ENCODE measurements at regions not wholly inside any gene's neighbourhood (a gene's known extent, or its start where the extent isn't known, plus 50 kb on each side); places are given as distances from the start of the nearest gene placed in this dataset.

- Histone ChIP-seq H3K27ac (ENCODE audit: low read length) (no peak overlapping the region), H3K4me2 (ENCODE audit: insufficient read depth, low read length) (no peak overlapping the region), H3K4me1 (ENCODE audit: insufficient read depth, low read length) (peaks cover 12% of the 10 kb centered on the region), H3K9ac (ENCODE audit: low read depth, low read length) (no peak overlapping the region), H4K20me1 (ENCODE audit: insufficient read depth, low read length) (no peaks in the 10 kb centered on the region), H2AFZ (ENCODE audit: low read depth, low read length) (no peak overlapping the region), H3K36me3 (ENCODE audit: insufficient read depth, low read length) (no peaks in the 10 kb centered on the region), H3K9me3 (ENCODE audit: insufficient read depth, low read length, severe bottlenecking) (no peaks in the 10 kb centered on the region), H3K27me3 (ENCODE audit: insufficient read depth, low read length, poor library complexity) (no peaks in the 10 kb centered on the region), H3K79me2 (ENCODE audit: insufficient read depth, low read length) (no peaks in the 10 kb centered on the region), H3K4me3 (ENCODE audit: low read depth in 1 of 2, low read length in 2 of 2) (no peak overlapping the region)
- no peak for TF ChIP-seq EZH2 (IDR thresholded peaks at IDR 0.05; ENCODE audit: borderline replicate concordance, low read depth, low read length, severe bottlenecking)
- ATAC-seq (ENCODE audit: insufficient read depth, low read depth), result no peak
- DNase-seq, result no peak
These were observed 49.9 kb upstream of the CXCR4 start for GRCh38 chr2:136167721-136168475.

Data from DND-41 (cell line).